ENCODE measurements at regions not wholly inside any gene's neighbourhood (a gene's known extent, or its start where the extent isn't known, plus 50 kb on each side); places are given as distances from the start of the nearest gene placed in this dataset.

- no peaks in the 10 kb centered on the region for H3K9me3 Mint-ChIP-seq (ENCODE audit: insufficient read depth)
- no peaks in the 10 kb centered on the region for H3K4me1 Mint-ChIP-seq
- Histone ChIP-seq H3K9ac (ENCODE audit: low read length) (no peak overlapping the region), H3K4me3 (ENCODE audit: control extremely low read depth in 1 of 5, extremely low read depth in 1 of 5, insufficient read depth in 1 of 5, low read depth in 2 of 5, low read length in 4 of 5) (no peak overlapping the region), H2AFZ (ENCODE audit: insufficient read depth, low read depth, low read length, poor library complexity, severe bottlenecking) (no peak overlapping the region), H3K27ac (ENCODE audit: low read length in 2 of 2) (no peak overlapping the region), H3K4me1 (ENCODE audit: control insufficient read depth in 2 of 2, insufficient read depth in 2 of 2, low read length in 2 of 2) (no peaks in the 10 kb centered on the region), H4K20me1 (ENCODE audit: control insufficient read depth, insufficient read depth, low read length, poor library complexity, severe bottlenecking) (no peaks in the 10 kb centered on the region), H3K27me3 (replicated peaks in 1 of 4; ENCODE audit: control extremely low read depth in 1 of 4, control insufficient read depth in 3 of 4, insufficient read depth in 4 of 4, low read length in 3 of 4) (no peaks in the 10 kb centered on the region), H3K36me3 (replicated peaks in 1 of 2; ENCODE audit: control extremely low read depth in 1 of 2, control insufficient read depth in 1 of 2, extremely low read depth in 1 of 2, insufficient read depth in 2 of 2, low read length in 1 of 2) (no peaks in the 10 kb centered on the region), H3K79me2 (ENCODE audit: control insufficient read depth, insufficient read depth, low read length) (no peaks in the 10 kb centered on the region), H3K9me3 (ENCODE audit: control extremely low read depth in 1 of 3, control insufficient read depth in 2 of 3, insufficient read depth in 1 of 3, low read length in 2 of 3) (no peaks in the 10 kb centered on the region), H3K4me2 (replicated peaks; ENCODE audit: low read depth, low read length, poor library complexity, severe bottlenecking) (no peak overlapping the region)
- no peak for TF ChIP-seq EZH2 (IDR thresholded peaks at IDR 0.05; ENCODE audit: borderline replicate concordance, insufficient read depth, low read depth, low read length, poor library complexity, severe bottlenecking)
- TF ChIP-seq CTCF (IDR thresholded peaks at IDR 0.05) = no peak
- no peak for ATAC-seq (ENCODE audit: low read depth)
- no CpG with 5 or more reads among the region's 3 CpGs for WGBS (ENCODE audit: insufficient coverage)
- H3K27me3 Mint-ChIP-seq = no peaks in the 10 kb centered on the region
- no peak overlapping the region for H3K27ac Mint-ChIP-seq
- no peak for DNase-seq
- CTCF ChIA-PET = no interaction called here
- intact Hi-C loops (cut with micrococcal nuclease) = no loop called here
- POLR2A ChIA-PET = no interaction called here
- H3K4me3 Mint-ChIP-seq = no peak overlapping the region
Measured at GRCh38 chrY:8329929-8330328, 1007.3 kb upstream of the TSPY4 start.

GRCh38 chrY:8333328-8333727 is 1003.9 kb upstream of the TSPY4 start:
- POLR2A ChIA-PET = no interaction called here
- Mint-ChIP-seq H3K4me1 (no peaks in the 10 kb centered on the region), H3K27ac (no peak overlapping the region), H3K4me3 (no peak overlapping the region), H3K9me3 (ENCODE audit: insufficient read depth) (no peaks in the 10 kb centered on the region), H3K27me3 (no peaks in the 10 kb centered on the region)
- Histone ChIP-seq H3K36me3 (replicated peaks in 1 of 2; ENCODE audit: control extremely low read depth in 1 of 2, control insufficient read depth in 1 of 2, extremely low read depth in 1 of 2, insufficient read depth in 2 of 2, low read length in 1 of 2) (no peaks in the 10 kb centered on the region), H3K27ac (ENCODE audit: low read length in 2 of 2) (no peak overlapping the region), H3K79me2 (ENCODE audit: control insufficient read depth, insufficient read depth, low read length) (no peaks in the 10 kb centered on the region), H3K4me2 (replicated peaks; ENCODE audit: low read depth, low read length, poor library complexity, severe bottlenecking) (no peak overlapping the region), H2AFZ (ENCODE audit: insufficient read depth, low read depth, low read length, poor library complexity, severe bottlenecking) (no peak overlapping the region), H4K20me1 (ENCODE audit: control insufficient read depth, insufficient read depth, low read length, poor library complexity, severe bottlenecking) (no peaks in the 10 kb centered on the region), H3K9ac (ENCODE audit: low read length) (no peak overlapping the region), H3K4me1 (ENCODE audit: control insufficient read depth in 2 of 2, insufficient read depth in 2 of 2, low read length in 2 of 2) (no peaks in the 10 kb centered on the region), H3K9me3 (ENCODE audit: control extremely low read depth in 1 of 3, control insufficient read depth in 2 of 3, insufficient read depth in 1 of 3, low read length in 2 of 3) (no peaks in the 10 kb centered on the region), H3K27me3 (replicated peaks in 1 of 4; ENCODE audit: control extremely low read depth in 1 of 4, control insufficient read depth in 3 of 4, insufficient read depth in 4 of 4, low read length in 3 of 4) (no peaks in the 10 kb centered on the region), H3K4me3 (ENCODE audit: control extremely low read depth in 1 of 5, extremely low read depth in 1 of 5, insufficient read depth in 1 of 5, low read depth in 2 of 5, low read length in 4 of 5) (no peak overlapping the region)
- TF ChIP-seq EZH2 (IDR thresholded peaks at IDR 0.05; ENCODE audit: borderline replicate concordance, insufficient read depth, low read depth, low read length, poor library complexity, severe bottlenecking) = no peak
- TF ChIP-seq CTCF (IDR thresholded peaks at IDR 0.05) = no peak
- DNase-seq = no peak
- no CpG with 5 or more reads among the region's 3 CpGs for WGBS (ENCODE audit: insufficient coverage)
- CTCF ChIA-PET = no interaction called here
- intact Hi-C loops (cut with micrococcal nuclease) = no loop called here
- ATAC-seq (ENCODE audit: low read depth) = no peak
